Keratinocyte (primary cell): ENCODE measurements at regions not wholly inside any gene's neighbourhood (a gene's known extent, or its start where the extent isn't known, plus 50 kb on each side); places are given as distances from the start of the nearest gene placed in this dataset.

Experiments used
- DNase-seq: peaks from one replicate; pipeline ENCODE4 v3.0.0-alpha.2; 2011; ENCODE audit warnings: low read depth, missing footprints, low spot score
- FAIRE-seq: peaks from 2 replicates; lab custom pipeline; 2011; peaks lifted over from hg19 to GRCh38; lab: Jason Lieb, UNC
- H2AFZ ChIP-seq: 2 replicates; pipeline ENCODE4 v1.6.0; 2012; ENCODE audit warnings: low read length, control low read depth, inconsistent platforms; ENCODE audit not compliant: control insufficient read depth
- H3K27ac ChIP-seq: 2 replicates; pipeline ENCODE4 v1.5.1; 2011; ENCODE audit warnings: low read length; ENCODE audit not compliant: control insufficient read depth, insufficient read depth
- H3K27me3 ChIP-seq: 3 replicates; pipeline ENCODE4 v1.6.0; 2011; ENCODE audit warnings: low read length; ENCODE audit not compliant: control insufficient read depth, insufficient read depth; ENCODE audit errors: extremely low read depth
- H3K36me3 ChIP-seq, 2 experiments: 2 replicates in 1 of 2; 3 replicates in 1 of 2; pipeline ENCODE4 v1.5.1; 2011; ENCODE audit warnings: low read length in 2 of 2, mild to moderate bottlenecking in 1 of 2; ENCODE audit not compliant: control insufficient read depth in 2 of 2, insufficient read depth in 2 of 2; ENCODE audit errors: extremely low read depth in 1 of 2
- H3K4me1 ChIP-seq: 3 replicates; pipeline ENCODE4 v1.5.1; 2011; ENCODE audit warnings: low read length; ENCODE audit not compliant: control insufficient read depth, insufficient read depth; ENCODE audit errors: extremely low read depth
- H3K4me2 ChIP-seq: 3 replicates; pipeline ENCODE4 v1.6.0; 2011; ENCODE audit warnings: low read depth, low read length; ENCODE audit not compliant: control insufficient read depth, insufficient read depth; ENCODE audit errors: extremely low read depth
- H3K4me3 ChIP-seq, 3 experiments: fragments of 200-600 bp in 1 of 3; sonication (generic) in 1 of 3; 2 replicates in 2 of 3; 3 replicates in 1 of 3; pipeline ENCODE4 v1.5.1; 2011 to 2016; ENCODE audit warnings: low read length in 3 of 3, mild to moderate bottlenecking in 3 of 3, control low read depth in 2 of 3, inconsistent platforms in 1 of 3, low read depth in 1 of 3, mixed read lengths in 1 of 3, mixed run types in 1 of 3, moderate library complexity in 1 of 3; ENCODE audit not compliant: control insufficient read depth in 2 of 3, insufficient read depth in 2 of 3; ENCODE audit errors: extremely low read depth in 1 of 3
- H3K79me2 ChIP-seq: 2 replicates; pipeline ENCODE4 v1.6.0; 2012; ENCODE audit warnings: low read length; ENCODE audit not compliant: control insufficient read depth, insufficient read depth
- H3K9ac ChIP-seq: 3 replicates; pipeline ENCODE4 v1.6.0; 2011; ENCODE audit warnings: low read length; ENCODE audit not compliant: control insufficient read depth, insufficient read depth; ENCODE audit errors: extremely low read depth
- H3K9me1 ChIP-seq: 3 replicates; pipeline ENCODE4 v1.6.0; 2011; ENCODE audit warnings: low read length; ENCODE audit not compliant: control insufficient read depth, insufficient read depth; ENCODE audit errors: extremely low read depth
- H3K9me3 ChIP-seq: 2 replicates; pipeline ENCODE4 v1.5.1; 2012; ENCODE audit warnings: low read depth, low read length; ENCODE audit not compliant: control insufficient read depth
- H4K20me1 ChIP-seq: 3 replicates; pipeline ENCODE4 v1.6.0; 2011; ENCODE audit warnings: low read length; ENCODE audit not compliant: control insufficient read depth, insufficient read depth; ENCODE audit errors: extremely low read depth
- CTCF ChIP-seq, 3 experiments: IDR thresholded peaks in 1 of 3; conservative IDR thresholded peaks in 1 of 3; optimal IDR thresholded peaks in 1 of 3; 2 replicates in 2 of 3; 3 replicates in 1 of 3; pipeline versions ENCODE3 to v1.5.1; 2011; ENCODE audit warnings: low read length in 3 of 3, mild to moderate bottlenecking in 3 of 3, moderate library complexity in 2 of 3, control low read depth in 1 of 3, inconsistent platforms in 1 of 3; ENCODE audit not compliant: insufficient read depth in 2 of 3; ENCODE audit errors: extremely low read depth in 1 of 3
- EZH2 ChIP-seq: IDR thresholded peaks from one replicate; pipeline ENCODE4 v1.6.1; 2012; ENCODE audit warnings: inconsistent platforms, mild to moderate bottlenecking, low read length, moderate library complexity
- dilution Hi-C: fragments of 300-500 bp; cut with MboI; formaldehyde crosslinking; loops from one replicate; pipeline ENCODE4 v1.7.0; 2020; ENCODE audit warnings: low sequenced_read_pairs; ENCODE audit not compliant: extremely low pct_ligation_motif_present

GRCh38 chr6:139862311-139862710 lies 487.9 kb upstream of the CITED2 start:
- TF ChIP-seq EZH2 (no peak), CTCF (optimal IDR thresholded peaks at IDR 0.05 in 1 of 3, IDR thresholded peaks at IDR 0.05 in 1 of 3, conservative IDR thresholded peaks at IDR 0.05 in 1 of 3; ENCODE audit: extremely low read depth in 1 of 3, insufficient read depth in 2 of 3, low read length in 3 of 3) (no peak)
- dilution Hi-C loops = no loop called here
- no peak for FAIRE-seq

GRCh38 chr6:139860203-139860602 lies 485.8 kb upstream of the CITED2 start:
- FAIRE-seq (no peak), DNase-seq (no peak)
- no peak overlapping the region for H2AFZ ChIP-seq
- no peaks in the 10 kb centered on the region for H3K9me1 ChIP-seq
- H4K20me1 ChIP-seq = no peaks in the 10 kb centered on the region
- H3K9ac ChIP-seq = no peak overlapping the region
- no peaks in the 10 kb centered on the region for H3K4me1 ChIP-seq
- no peaks in the 10 kb centered on the region for H3K79me2 ChIP-seq
- no peak overlapping the region for H3K4me2 ChIP-seq
- no peaks in the 10 kb centered on the region for H3K36me3 ChIP-seq
- no peaks in the 10 kb centered on the region for H3K27me3 ChIP-seq
- H3K4me3 ChIP-seq = no peak overlapping the region
- no peaks in the 10 kb centered on the region for H3K9me3 ChIP-seq
- no peak overlapping the region for H3K27ac ChIP-seq
- TF ChIP-seq CTCF (optimal IDR thresholded peaks at IDR 0.05 in 1 of 3, IDR thresholded peaks at IDR 0.05 in 1 of 3, conservative IDR thresholded peaks at IDR 0.05 in 1 of 3; ENCODE audit: extremely low read depth in 1 of 3, insufficient read depth in 2 of 3, low read length in 3 of 3) = no peak
- no peak for TF ChIP-seq EZH2
- dilution Hi-C loops = no loop called here

More at GRCh38 chr6:139862311-139862710, 487.9 kb upstream of the CITED2 start:
- Histone ChIP-seq H3K9me3 (no peaks in the 10 kb centered on the region), H3K27ac (no peak overlapping the region), H3K4me3 (no peak overlapping the region), H3K4me1 (no peaks in the 10 kb centered on the region), H4K20me1 (no peaks in the 10 kb centered on the region), H3K79me2 (no peaks in the 10 kb centered on the region), H3K9me1 (no peaks in the 10 kb centered on the region), H3K27me3 (no peaks in the 10 kb centered on the region), H2AFZ (no peak overlapping the region), H3K9ac (no peak overlapping the region), H3K4me2 (no peak overlapping the region), H3K36me3 (no peaks in the 10 kb centered on the region)
- DNase-seq = no peak
